ENCODE measurements at regions not wholly inside any gene's neighbourhood (a gene's known extent, or its start where the extent isn't known, plus 50 kb on each side); places are given as distances from the start of the nearest gene placed in this dataset.
A peak's percentile ranks its signal among the peaks of the same experiment; 100 is the strongest.

GRCh38 chr6:163667372-163668060 lies 253.0 kb downstream of the QKI start:
- Histone ChIP-seq H3K4me3 (ENCODE audit: low read length) (no peak overlapping the region), H3K27me3 (ENCODE audit: control insufficient read depth, insufficient read depth, low read length) (peaks cover under 1% of the 10 kb centered on the region), H3K36me3 (ENCODE audit: control insufficient read depth, insufficient read depth, low read length) (no peaks in the 10 kb centered on the region), H3K4me1 (ENCODE audit: control insufficient read depth, insufficient read depth, low read length) (peaks cover 15% of the 10 kb centered on the region), H3K9me3 (replicated peaks; ENCODE audit: control insufficient read depth, low read depth, low read length) (no peaks in the 10 kb centered on the region), H3K27ac (ENCODE audit: low read length) (no peak overlapping the region)
- WGBS (ENCODE audit: insufficient coverage): 36% methylated on average over 7 of the region's 13 CpGs
- peak; percentile 90 for DNase-seq

GRCh38 chr6:163665464-163665863 lies 250.9 kb downstream of the QKI start:
- Histone ChIP-seq H3K27me3 (ENCODE audit: control insufficient read depth, insufficient read depth, low read length) (peaks cover 3% of the 10 kb centered on the region), H3K4me1 (ENCODE audit: control insufficient read depth, insufficient read depth, low read length) (peaks cover 23% of the 10 kb centered on the region), H3K4me3 (ENCODE audit: low read length) (no peak overlapping the region), H3K9me3 (replicated peaks; ENCODE audit: control insufficient read depth, low read depth, low read length) (no peaks in the 10 kb centered on the region), H3K27ac (ENCODE audit: low read length) (no peak overlapping the region), H3K36me3 (ENCODE audit: control insufficient read depth, insufficient read depth, low read length) (no peaks in the 10 kb centered on the region)
- DNase-seq: no peak
- no CpG with 5 or more reads among the region's 1 CpG for WGBS (ENCODE audit: insufficient coverage)

- Histone ChIP-seq H3K9me3 (replicated peaks; ENCODE audit: control insufficient read depth, low read depth, low read length) (no peaks in the 10 kb centered on the region), H3K27ac (ENCODE audit: low read length) (no peak overlapping the region), H3K4me3 (ENCODE audit: low read length) (no peak overlapping the region), H3K4me1 (ENCODE audit: control insufficient read depth, insufficient read depth, low read length) (peaks cover 23% of the 10 kb centered on the region), H3K27me3 (ENCODE audit: control insufficient read depth, insufficient read depth, low read length) (peaks cover 3% of the 10 kb centered on the region), H3K36me3 (ENCODE audit: control insufficient read depth, insufficient read depth, low read length) (no peaks in the 10 kb centered on the region)
- no peak for DNase-seq
- 84% methylated on average over 7 of the region's 7 CpGs for WGBS (ENCODE audit: insufficient coverage)
These were observed 249.1 kb downstream of the QKI start for GRCh38 chr6:163663575-163663974.

- H3K27me3 ChIP-seq (ENCODE audit: control insufficient read depth, insufficient read depth, low read length): peaks cover 3% of the 10 kb centered on the region
These were observed 248.2 kb downstream of the QKI start for GRCh38 chr6:163662604-163663225.

GRCh38 chr6:163661272-163661671 lies 246.8 kb downstream of the QKI start:
- WGBS (ENCODE audit: insufficient coverage): no CpG with 5 or more reads among the region's 1 CpG
- H3K36me3 ChIP-seq (ENCODE audit: control insufficient read depth, insufficient read depth, low read length): no peaks in the 10 kb centered on the region
- H3K27me3 ChIP-seq (ENCODE audit: control insufficient read depth, insufficient read depth, low read length): peaks cover 3% of the 10 kb centered on the region
- H3K27ac ChIP-seq (ENCODE audit: low read length): no peak overlapping the region
- peaks cover 10% of the 10 kb centered on the region for H3K4me1 ChIP-seq (ENCODE audit: control insufficient read depth, insufficient read depth, low read length)
- no peak overlapping the region for H3K4me3 ChIP-seq (ENCODE audit: low read length)
- no peak for DNase-seq
- no peaks in the 10 kb centered on the region for H3K9me3 ChIP-seq (replicated peaks; ENCODE audit: control insufficient read depth, low read depth, low read length)

More at GRCh38 chr6:163662604-163663225, 248.2 kb downstream of the QKI start:
- Histone ChIP-seq H3K9me3 (replicated peaks; ENCODE audit: control insufficient read depth, low read depth, low read length) (no peaks in the 10 kb centered on the region), H3K27ac (ENCODE audit: low read length) (no peak overlapping the region), H3K4me1 (ENCODE audit: control insufficient read depth, insufficient read depth, low read length) (peaks cover 21% of the 10 kb centered on the region), H3K4me3 (ENCODE audit: low read length) (no peak overlapping the region), H3K36me3 (ENCODE audit: control insufficient read depth, insufficient read depth, low read length) (no peaks in the 10 kb centered on the region)
- WGBS (ENCODE audit: insufficient coverage): 88% methylated on average over 12 of the region's 16 CpGs
- DNase-seq: no peak

GRCh38 chr6:163659803-163660202 lies 245.3 kb downstream of the QKI start:
- no CpG with 5 or more reads among the region's 4 CpGs for WGBS (ENCODE audit: insufficient coverage)
- Histone ChIP-seq H3K27ac (ENCODE audit: low read length) (no peak overlapping the region), H3K36me3 (ENCODE audit: control insufficient read depth, insufficient read depth, low read length) (no peaks in the 10 kb centered on the region), H3K4me1 (ENCODE audit: control insufficient read depth, insufficient read depth, low read length) (peaks cover 8% of the 10 kb centered on the region), H3K27me3 (ENCODE audit: control insufficient read depth, insufficient read depth, low read length) (peaks cover 3% of the 10 kb centered on the region), H3K9me3 (replicated peaks; ENCODE audit: control insufficient read depth, low read depth, low read length) (no peaks in the 10 kb centered on the region), H3K4me3 (ENCODE audit: low read length) (no peak overlapping the region)
- no peak for DNase-seq

GRCh38 chr6:163655217-163656121 lies 241.0 kb downstream of the QKI start:
- 86% methylated on average over 5 of the region's 7 CpGs for WGBS (ENCODE audit: insufficient coverage)
- H3K36me3 ChIP-seq (ENCODE audit: control insufficient read depth, insufficient read depth, low read length): no peaks in the 10 kb centered on the region
- DNase-seq: no peak
- H3K4me3 ChIP-seq (ENCODE audit: low read length): no peak overlapping the region
- H3K27me3 ChIP-seq (ENCODE audit: control insufficient read depth, insufficient read depth, low read length): no peaks in the 10 kb centered on the region
- H3K27ac ChIP-seq (ENCODE audit: low read length): no peak overlapping the region
- peaks cover 10% of the 10 kb centered on the region for H3K4me1 ChIP-seq (ENCODE audit: control insufficient read depth, insufficient read depth, low read length)
- no peaks in the 10 kb centered on the region for H3K9me3 ChIP-seq (replicated peaks; ENCODE audit: control insufficient read depth, low read depth, low read length)

- no peak overlapping the region for H3K4me3 ChIP-seq (ENCODE audit: low read length)
- H3K27ac ChIP-seq (ENCODE audit: low read length): no peak overlapping the region
- peak; percentile 24 for DNase-seq
- H3K4me1 ChIP-seq (ENCODE audit: control insufficient read depth, insufficient read depth, low read length): peaks cover 10% of the 10 kb centered on the region
- no peaks in the 10 kb centered on the region for H3K27me3 ChIP-seq (ENCODE audit: control insufficient read depth, insufficient read depth, low read length)
- no peaks in the 10 kb centered on the region for H3K9me3 ChIP-seq (replicated peaks; ENCODE audit: control insufficient read depth, low read depth, low read length)
- WGBS (ENCODE audit: insufficient coverage): 51% methylated on average over 3 of the region's 7 CpGs
- no peaks in the 10 kb centered on the region for H3K36me3 ChIP-seq (ENCODE audit: control insufficient read depth, insufficient read depth, low read length)
These were observed 237.6 kb downstream of the QKI start for GRCh38 chr6:163651915-163652668.

GRCh38 chr6:163651426-163651825 lies 236.9 kb downstream of the QKI start:
- H3K27me3 ChIP-seq (ENCODE audit: control insufficient read depth, insufficient read depth, low read length): no peaks in the 10 kb centered on the region
- H3K4me1 ChIP-seq (ENCODE audit: control insufficient read depth, insufficient read depth, low read length): peaks cover 10% of the 10 kb centered on the region
- H3K4me3 ChIP-seq (ENCODE audit: low read length): no peak overlapping the region
- no peak overlapping the region for H3K27ac ChIP-seq (ENCODE audit: low read length)
- H3K9me3 ChIP-seq (replicated peaks; ENCODE audit: control insufficient read depth, low read depth, low read length): no peaks in the 10 kb centered on the region
- DNase-seq: peak; percentile 79
- WGBS (ENCODE audit: insufficient coverage): 43% methylated on average over 1 of the region's 3 CpGs
- no peaks in the 10 kb centered on the region for H3K36me3 ChIP-seq (ENCODE audit: control insufficient read depth, insufficient read depth, low read length)

All from muscle of leg (tissue), 3 donors.